Naive thymus-derived CD4-positive, alpha-beta T cell (primary cell): ENCODE measurements at regions not wholly inside any gene's neighbourhood (a gene's known extent, or its start where the extent isn't known, plus 50 kb on each side); places are given as distances from the start of the nearest gene placed in this dataset.

ENCODE experiments used
- ATAC-seq: fragments of 150-1000 bp; cut with Tn5 transposase; 2 replicates; pipeline ENCODE4 v1.10.0; 2021; ENCODE audit warnings: mild to moderate bottlenecking, moderate library complexity
- CTCF ChIA-PET: fragments of 350-600 bp; sonication (Branson Sonifier 250); formaldehyde crosslinking; loops from one replicate; lab custom pipeline; 2021; ENCODE audit warnings: antibody characterized with exemption; lab: Charles Lee
- POLR2A ChIA-PET: fragments of 350-600 bp; sonication (Branson Sonifier 250); formaldehyde crosslinking; loops from one replicate; lab custom pipeline; 2021; ENCODE audit warnings: antibody characterized with exemption, inconsistent platforms; lab: Charles Lee
- DNase-seq, 9 donors: peaks; one replicate each; pipeline versions ENCODE4 v3.0.0 to v3.0.0-alpha.2; 2020 to 2022; ENCODE audit warnings: mixed read lengths in 1 of 9
- H3K27ac ChIP-seq: one replicate; pipeline ENCODE4 v1.7.0; 2013; ENCODE audit warnings: mild to moderate bottlenecking, low read depth, low read length, moderate library complexity
- H3K27me3 ChIP-seq, 2 donors: one replicate each; pipeline ENCODE4 v1.7.0; 2013; ENCODE audit warnings: low read length in 2 of 2, mild to moderate bottlenecking in 2 of 2, moderate library complexity in 2 of 2; ENCODE audit not compliant: control insufficient read depth in 2 of 2, insufficient read depth in 2 of 2
- H3K36me3 ChIP-seq, 3 experiments: 1 replicate in 2 of 3; 2 replicates in 1 of 3; pipeline ENCODE4 v1.7.0; 2013; ENCODE audit warnings: low read length in 3 of 3, mild to moderate bottlenecking in 3 of 3, moderate library complexity in 1 of 3; ENCODE audit not compliant: insufficient read depth in 3 of 3, control insufficient read depth in 2 of 3
- H3K4me1 ChIP-seq, 2 donors: one replicate each; pipeline ENCODE4 v1.7.0; 2013; ENCODE audit warnings: low read length in 2 of 2, mild to moderate bottlenecking in 2 of 2, moderate library complexity in 1 of 2; ENCODE audit not compliant: control insufficient read depth in 2 of 2, insufficient read depth in 2 of 2
- H3K4me3 ChIP-seq: 2 replicates; pipeline ENCODE4 v1.7.0; 2013; ENCODE audit warnings: mild to moderate bottlenecking, low read length
- H3K9me3 ChIP-seq, 3 experiments: 1 replicate in 2 of 3; 2 replicates in 1 of 3; pipeline ENCODE4 v1.7.0; 2013; ENCODE audit warnings: low read length in 3 of 3; ENCODE audit not compliant: control insufficient read depth in 2 of 3
- H3K27ac Mint-ChIP-seq, 9 donors: one replicate each; pipeline ENCODE4 v1.8.0; 2020 to 2022; ENCODE audit warnings: mixed read lengths in 9 of 9, mild to moderate bottlenecking in 8 of 9, moderate library complexity in 5 of 9, inconsistent platforms in 2 of 9
- H3K27me3 Mint-ChIP-seq, 5 donors: one replicate each; pipeline ENCODE4 v1.8.0; 2021 to 2022; ENCODE audit warnings: mixed read lengths in 5 of 5, mild to moderate bottlenecking in 1 of 5
- H3K36me3 Mint-ChIP-seq, 5 donors: one replicate each; pipeline ENCODE4 v1.8.0; 2020 to 2022; ENCODE audit warnings: mixed read lengths in 5 of 5, mild to moderate bottlenecking in 3 of 5, inconsistent platforms in 1 of 5
- H3K4me1 Mint-ChIP-seq, 7 donors: one replicate each; pipeline ENCODE4 v1.8.0; 2020 to 2022; ENCODE audit warnings: mixed read lengths in 7 of 7, mild to moderate bottlenecking in 3 of 7, inconsistent platforms in 1 of 7
- H3K4me3 Mint-ChIP-seq, 10 donors: one replicate each; pipeline ENCODE4 v1.8.0; 2020 to 2022; ENCODE audit warnings: mild to moderate bottlenecking in 10 of 10, mixed read lengths in 10 of 10, moderate library complexity in 6 of 10, inconsistent platforms in 2 of 10
- H3K9me3 Mint-ChIP-seq, 11 donors: one replicate each; pipeline ENCODE4 v1.8.0; 2020 to 2022; ENCODE audit warnings: mixed read lengths in 11 of 11, mild to moderate bottlenecking in 4 of 11, inconsistent platforms in 1 of 11, moderate library complexity in 1 of 11
- intact Hi-C, 2 donors: fragments of 100-400 bp; cut with micrococcal nuclease; formaldehyde crosslinking; loops; one replicate each; pipeline ENCODE4 v1.15.1; 2023

DNA sequence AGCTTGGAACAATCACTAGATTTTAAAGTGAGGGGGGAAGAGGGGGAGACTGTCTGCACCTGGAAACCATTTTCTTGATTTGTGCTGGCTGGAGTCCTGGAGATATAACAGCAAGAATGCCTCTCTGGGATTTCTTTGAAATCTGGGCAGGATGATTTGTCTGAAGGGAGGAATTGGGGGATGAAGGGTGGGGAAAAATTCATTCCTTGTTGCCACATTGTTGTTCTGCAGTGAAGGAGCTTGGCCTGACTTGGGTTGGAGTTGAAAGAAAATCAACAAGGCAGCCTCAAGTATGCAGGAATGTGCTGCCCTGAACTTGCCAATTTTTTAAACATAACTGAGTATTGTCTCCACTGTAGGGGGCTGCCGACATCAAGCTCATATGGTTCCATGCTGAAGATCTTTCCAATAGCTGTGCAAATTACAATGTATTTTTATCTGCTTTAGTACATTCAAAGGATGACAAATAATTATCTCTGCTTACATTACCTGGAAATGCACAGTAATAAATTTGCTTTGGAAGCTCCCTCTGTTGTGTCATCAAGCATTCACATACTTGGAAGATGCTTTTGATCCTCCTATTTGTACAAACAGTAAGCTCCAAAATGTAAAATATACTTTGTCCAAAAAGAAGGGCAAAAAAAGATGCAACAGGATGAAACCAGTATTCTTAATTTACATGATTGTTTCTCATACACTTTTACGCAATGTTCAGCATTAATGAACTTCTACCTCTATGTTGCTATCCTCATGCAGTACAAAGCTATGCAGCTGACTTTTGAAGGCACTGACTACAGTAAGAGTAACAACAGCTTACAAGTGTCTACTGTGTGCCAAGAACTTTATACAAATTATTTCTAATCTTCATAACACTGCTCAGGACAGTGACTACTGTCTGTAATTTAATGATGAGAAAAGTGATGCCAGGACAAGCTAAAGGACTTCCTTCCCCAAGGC is 627.9 kb upstream of the KLF12 start:
- intact Hi-C loops = no loop called here
- peaks cover 0 to 5% (median 4%) of the 10 kb centered on the region in 5 donors for H3K27me3 Mint-ChIP-seq
- ATAC-seq = no peak
- no peaks in the 10 kb centered on the region for H3K4me1 ChIP-seq
- CTCF ChIA-PET = interaction anchor here (0.7 kb wide), 1 partner anchor 47 kb away, joined by 3 read pairs; no protein-coding TSS in a partner anchor
- H3K9me3 Mint-ChIP-seq = no peaks in the 10 kb centered on the region
- no peak overlapping the region for H3K27ac Mint-ChIP-seq
- H3K27ac ChIP-seq = no peak overlapping the region
- H3K4me3 Mint-ChIP-seq = no peak overlapping the region
- no peak for DNase-seq
- H3K36me3 Mint-ChIP-seq = no peaks in the 10 kb centered on the region
- no peaks in the 10 kb centered on the region for H3K9me3 ChIP-seq
- H3K4me3 ChIP-seq = no peak overlapping the region
- no peaks in the 10 kb centered on the region for H3K36me3 ChIP-seq
- no peaks in the 10 kb centered on the region for H3K27me3 ChIP-seq
- H3K4me1 Mint-ChIP-seq = no peaks in the 10 kb centered on the region
- POLR2A ChIA-PET = no interaction called here

DNA sequence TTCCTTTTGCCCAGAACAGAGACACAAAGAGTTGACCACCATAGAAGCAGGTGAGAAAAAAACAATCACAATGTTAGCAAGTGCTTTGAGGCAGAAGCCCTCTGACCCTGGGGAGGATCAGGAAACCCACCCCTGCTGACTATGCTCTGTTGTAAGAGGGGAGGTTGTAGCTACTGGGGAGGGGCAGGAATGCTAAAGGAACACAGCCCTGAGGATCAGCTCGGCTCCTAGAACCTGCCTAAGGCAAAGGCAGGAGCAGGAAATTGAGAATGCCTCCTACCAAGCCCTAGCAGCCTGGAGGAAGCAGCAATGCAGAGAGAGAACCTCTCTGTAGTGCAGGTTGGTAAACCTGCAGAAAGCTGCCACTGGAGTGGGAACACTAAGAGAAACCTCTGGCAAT is 624.0 kb upstream of the KLF12 start:
- H3K36me3 Mint-ChIP-seq = no peaks in the 10 kb centered on the region
- DNase-seq (no peak), ATAC-seq (no peak)
- no peaks in the 10 kb centered on the region for H3K4me1 ChIP-seq
- peaks cover 0 to 5% (median 0%) of the 10 kb centered on the region in 5 donors for H3K27me3 Mint-ChIP-seq
- H3K27me3 ChIP-seq = no peaks in the 10 kb centered on the region
- ChIA-PET CTCF (no interaction called here), POLR2A (no interaction called here)
- H3K4me1 Mint-ChIP-seq = no peaks in the 10 kb centered on the region
- no peak overlapping the region for H3K4me3 Mint-ChIP-seq
- intact Hi-C loops = no loop called here
- no peaks in the 10 kb centered on the region for H3K36me3 ChIP-seq
- no peak overlapping the region for H3K27ac ChIP-seq
- H3K9me3 ChIP-seq = no peaks in the 10 kb centered on the region
- H3K9me3 Mint-ChIP-seq = peaks cover 0 to 2% (median 0%) of the 10 kb centered on the region in 11 donors
- H3K27ac Mint-ChIP-seq = no peak overlapping the region
- H3K4me3 ChIP-seq = no peak overlapping the region

DNA sequence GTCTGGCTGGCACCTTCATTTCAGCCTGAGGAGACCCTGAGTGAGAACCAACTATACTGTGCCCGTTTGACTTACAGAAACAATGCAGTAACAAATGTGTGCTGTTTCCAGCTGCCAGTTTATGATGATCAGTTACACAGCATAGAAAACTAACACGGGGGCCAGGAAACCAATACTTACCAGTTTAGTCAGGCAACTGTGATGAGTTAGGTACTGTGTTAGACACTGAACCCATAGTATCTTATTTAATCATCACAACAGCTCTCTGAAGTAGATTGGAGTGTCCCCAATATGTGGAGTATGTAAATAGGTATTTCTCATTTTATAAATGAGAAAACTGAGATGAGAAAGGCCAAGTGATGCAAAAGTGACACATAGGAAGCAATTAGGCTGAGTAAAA is 620.9 kb upstream of the KLF12 start:
- Histone ChIP-seq H3K9me3 (no peaks in the 10 kb centered on the region), H3K27ac (no peak overlapping the region), H3K27me3 (no peaks in the 10 kb centered on the region), H3K4me1 (no peaks in the 10 kb centered on the region), H3K4me3 (no peak overlapping the region), H3K36me3 (no peaks in the 10 kb centered on the region)
- no peaks in the 10 kb centered on the region for H3K36me3 Mint-ChIP-seq
- no peaks in the 10 kb centered on the region for H3K4me1 Mint-ChIP-seq
- POLR2A ChIA-PET = interaction anchor here (0.7 kb wide), 1 partner anchor 623 kb away, joined by 3 read pairs; no protein-coding TSS in a partner anchor
- H3K27ac Mint-ChIP-seq = no peak overlapping the region
- CTCF ChIA-PET = no interaction called here
- DNase-seq = no peak
- peaks cover 0 to 5% (median 0%) of the 10 kb centered on the region in 5 donors for H3K27me3 Mint-ChIP-seq
- ATAC-seq = no peak
- H3K9me3 Mint-ChIP-seq = peaks cover 0 to 2% (median 0%) of the 10 kb centered on the region in 11 donors
- no peak overlapping the region for H3K4me3 Mint-ChIP-seq
- intact Hi-C loops = no loop called here

DNA sequence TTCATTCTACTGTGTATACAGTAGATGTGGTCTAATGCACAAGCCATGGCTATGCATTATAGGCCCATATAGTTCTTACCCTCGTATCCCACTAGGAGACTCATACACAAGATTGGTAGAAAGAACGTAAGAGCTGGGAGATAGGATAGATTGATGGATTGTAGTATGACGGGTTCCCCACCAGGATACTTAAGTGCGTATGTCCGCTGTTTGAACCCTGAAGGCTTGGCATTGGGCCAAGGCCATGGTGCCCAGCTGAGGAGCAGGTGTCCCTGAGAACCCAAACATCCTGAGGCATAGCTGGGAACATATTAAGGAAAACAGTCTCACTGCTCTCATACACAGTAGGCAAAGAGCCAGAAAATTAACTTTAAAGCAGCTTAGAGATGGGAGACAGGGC is 617.5 kb upstream of the KLF12 start:
- Histone ChIP-seq H3K9me3 (no peaks in the 10 kb centered on the region), H3K27me3 (no peaks in the 10 kb centered on the region), H3K4me1 (no peaks in the 10 kb centered on the region), H3K36me3 (no peaks in the 10 kb centered on the region), H3K4me3 (no peak overlapping the region), H3K27ac (no peak overlapping the region)
- H3K4me1 Mint-ChIP-seq = no peaks in the 10 kb centered on the region
- CTCF ChIA-PET = no interaction called here
- no peak overlapping the region for H3K27ac Mint-ChIP-seq
- POLR2A ChIA-PET = interaction anchor here (0.5 kb wide), 1 partner anchor 1892 kb away, joined by 3 read pairs; no protein-coding TSS in a partner anchor
- H3K9me3 Mint-ChIP-seq = peaks cover 0 to 4% (median 0%) of the 10 kb centered on the region in 11 donors
- intact Hi-C loops = no loop called here
- peaks cover 0 to 5% (median 0%) of the 10 kb centered on the region in 5 donors for H3K27me3 Mint-ChIP-seq
- ATAC-seq (no peak), DNase-seq (no peak)
- no peak overlapping the region for H3K4me3 Mint-ChIP-seq
- H3K36me3 Mint-ChIP-seq = no peaks in the 10 kb centered on the region

DNA sequence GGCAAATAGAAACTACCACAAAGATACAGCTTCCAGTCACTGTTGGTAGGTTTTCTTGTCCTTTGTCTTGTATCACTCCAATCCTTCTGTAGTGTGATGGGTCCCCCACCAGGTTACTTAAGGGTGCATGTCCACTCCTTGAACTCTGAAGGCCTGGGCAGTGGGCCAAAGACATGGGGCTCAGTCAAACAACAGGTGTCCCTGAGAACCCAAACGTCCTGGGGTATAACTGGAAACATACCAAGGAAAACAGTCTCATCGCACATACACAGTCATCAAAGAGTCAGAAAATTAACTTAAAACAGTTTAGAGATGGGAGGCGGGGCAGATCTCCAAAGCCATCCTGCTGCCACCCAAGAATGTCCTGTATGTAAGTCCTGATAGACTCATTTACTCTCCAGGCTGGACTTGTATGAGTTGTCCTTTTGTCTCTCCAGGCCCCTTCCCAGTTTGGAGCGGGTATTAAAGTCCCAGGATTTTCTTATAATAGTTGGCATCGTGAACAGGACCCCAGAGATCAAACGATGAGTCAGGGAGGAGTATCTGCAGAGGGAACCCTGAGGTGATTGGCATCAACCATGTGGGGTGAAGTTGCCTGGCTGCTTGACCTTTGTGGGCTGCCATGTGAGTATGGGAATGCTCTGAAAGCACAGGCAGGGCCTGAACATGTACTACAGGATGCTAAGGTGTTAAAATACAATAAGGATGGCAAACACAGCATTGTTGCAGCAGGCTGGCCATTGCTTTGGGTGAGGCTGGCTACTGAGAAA is 613.2 kb upstream of the KLF12 start:
- no peaks in the 10 kb centered on the region for H3K27me3 ChIP-seq
- H3K36me3 ChIP-seq = no peaks in the 10 kb centered on the region
- Mint-ChIP-seq H3K27me3 (no peaks in the 10 kb centered on the region), H3K36me3 (no peaks in the 10 kb centered on the region), H3K4me3 (no peak overlapping the region), H3K27ac (no peak overlapping the region), H3K9me3 (peaks cover 0 to 4% (median 0%) of the 10 kb centered on the region in 11 donors), H3K4me1 (no peaks in the 10 kb centered on the region)
- intact Hi-C loops = no loop called here
- no peaks in the 10 kb centered on the region for H3K9me3 ChIP-seq
- no peak overlapping the region for H3K27ac ChIP-seq
- H3K4me3 ChIP-seq = no peak overlapping the region
- DNase-seq = no peak
- no peak for ATAC-seq
- ChIA-PET POLR2A (no interaction called here), CTCF (no interaction called here)
- no peaks in the 10 kb centered on the region for H3K4me1 ChIP-seq

DNA sequence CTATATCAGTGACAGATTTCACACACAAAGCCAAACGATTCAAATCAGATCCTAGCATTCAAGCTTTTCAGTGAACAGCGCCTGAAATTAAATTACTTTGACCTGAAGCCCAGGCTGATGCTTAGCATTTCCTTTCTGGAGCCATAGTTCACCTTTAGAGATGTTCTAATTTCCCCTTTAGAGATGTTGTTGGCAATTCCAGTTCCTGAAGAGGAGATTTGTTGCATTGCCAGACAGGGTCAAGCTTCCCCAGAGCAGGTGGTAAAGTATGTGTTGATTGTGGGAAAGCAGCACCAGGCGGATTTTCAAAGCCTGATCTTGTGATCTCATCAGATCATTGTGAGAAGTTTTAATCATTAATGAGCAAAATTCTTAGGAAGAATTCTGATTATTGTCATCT is 609.8 kb upstream of the KLF12 start:
- no peaks in the 10 kb centered on the region for H3K36me3 ChIP-seq
- Mint-ChIP-seq H3K4me1 (no peaks in the 10 kb centered on the region), H3K27me3 (peaks cover 0 to 2% (median 0%) of the 10 kb centered on the region in 5 donors), H3K4me3 (no peak overlapping the region), H3K27ac (no peak overlapping the region), H3K9me3 (peaks cover 0 to 4% (median 0%) of the 10 kb centered on the region in 11 donors), H3K36me3 (no peaks in the 10 kb centered on the region)
- H3K4me3 ChIP-seq = no peak overlapping the region
- ChIA-PET POLR2A (no interaction called here), CTCF (no interaction called here)
- no peaks in the 10 kb centered on the region for H3K9me3 ChIP-seq
- intact Hi-C loops = no loop called here
- no peaks in the 10 kb centered on the region for H3K4me1 ChIP-seq
- ATAC-seq (no peak), DNase-seq (no peak)
- no peaks in the 10 kb centered on the region for H3K27me3 ChIP-seq
- no peak overlapping the region for H3K27ac ChIP-seq
